Colonic mucosa (tissue), 4 donors: ENCODE measurements at regions not wholly inside any gene's neighbourhood (a gene's known extent, or its start where the extent isn't known, plus 50 kb on each side); places are given as distances from the start of the nearest gene placed in this dataset.

Source experiments
- DNase-seq: peaks from one replicate; pipeline ENCODE4 v3.0.0-alpha.2; 2020
- H3K27ac ChIP-seq: fragments of 200-600 bp; one replicate; pipeline ENCODE4 v1.8.0; 2021
- H3K27me3 ChIP-seq: fragments of 200-600 bp; one replicate; pipeline ENCODE4 v1.8.0; 2021
- H3K36me3 ChIP-seq: fragments of 200-600 bp; one replicate; pipeline ENCODE4 v1.8.0; 2021
- H3K4me1 ChIP-seq: fragments of 200-600 bp; one replicate; pipeline ENCODE4 v1.8.0; 2021; ENCODE audit warnings: mild to moderate bottlenecking
- H3K4me3 ChIP-seq: fragments of 200-600 bp; one replicate; pipeline ENCODE4 v1.8.0; 2021
- H3K9ac ChIP-seq, 2 donors: one replicate each; pipeline ENCODE4 v1.7.0; 2013; ENCODE audit warnings: control low read depth in 2 of 2, low read depth in 2 of 2, low read length in 2 of 2
- H3K9me3 ChIP-seq: fragments of 200-600 bp; one replicate; pipeline ENCODE4 v1.8.0; 2021
- intact Hi-C: fragments of 100-400 bp; cut with DNase I; formaldehyde crosslinking; loops from one replicate; pipeline ENCODE4 v1.14.1; 2022
- TF ChIP-seq, protein P1 (sequence below): fragments of 200-600 bp; IDR thresholded peaks from one replicate; pipeline ENCODE4 v1.8.0; 2022; ENCODE audit warnings: antibody characterized with exemption, mild to moderate bottlenecking
- donor health status: healthy.
- donor health status: DM: no; HTN: no; CAD: no.
- donor health status: DM: no; HTN: no; CAD: no.

GRCh38 chr2:175317751-175318150 is 136.2 kb upstream of the ATP5MC3 start:
- intact Hi-C loops: no loop called here
- TF ChIP-seq, protein P1, sequence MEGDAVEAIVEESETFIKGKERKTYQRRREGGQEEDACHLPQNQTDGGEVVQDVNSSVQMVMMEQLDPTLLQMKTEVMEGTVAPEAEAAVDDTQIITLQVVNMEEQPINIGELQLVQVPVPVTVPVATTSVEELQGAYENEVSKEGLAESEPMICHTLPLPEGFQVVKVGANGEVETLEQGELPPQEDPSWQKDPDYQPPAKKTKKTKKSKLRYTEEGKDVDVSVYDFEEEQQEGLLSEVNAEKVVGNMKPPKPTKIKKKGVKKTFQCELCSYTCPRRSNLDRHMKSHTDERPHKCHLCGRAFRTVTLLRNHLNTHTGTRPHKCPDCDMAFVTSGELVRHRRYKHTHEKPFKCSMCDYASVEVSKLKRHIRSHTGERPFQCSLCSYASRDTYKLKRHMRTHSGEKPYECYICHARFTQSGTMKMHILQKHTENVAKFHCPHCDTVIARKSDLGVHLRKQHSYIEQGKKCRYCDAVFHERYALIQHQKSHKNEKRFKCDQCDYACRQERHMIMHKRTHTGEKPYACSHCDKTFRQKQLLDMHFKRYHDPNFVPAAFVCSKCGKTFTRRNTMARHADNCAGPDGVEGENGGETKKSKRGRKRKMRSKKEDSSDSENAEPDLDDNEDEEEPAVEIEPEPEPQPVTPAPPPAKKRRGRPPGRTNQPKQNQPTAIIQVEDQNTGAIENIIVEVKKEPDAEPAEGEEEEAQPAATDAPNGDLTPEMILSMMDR: no peak

GRCh38 chr2:175312137-175312536 is 130.6 kb upstream of the ATP5MC3 start:
- Histone ChIP-seq H3K36me3 (no peaks in the 10 kb centered on the region), H3K4me3 (no peak overlapping the region), H3K9me3 (no peaks in the 10 kb centered on the region), H3K9ac (no peak overlapping the region), H3K27ac (no peak overlapping the region), H3K27me3 (no peaks in the 10 kb centered on the region), H3K4me1 (no peaks in the 10 kb centered on the region)
- intact Hi-C loops: no loop called here
- TF ChIP-seq, protein P1: no peak
- DNase-seq: no peak

More at GRCh38 chr2:175317751-175318150, 136.2 kb upstream of the ATP5MC3 start:
- Histone ChIP-seq H3K27me3 (no peaks in the 10 kb centered on the region), H3K9ac (no peak overlapping the region), H3K4me3 (no peak overlapping the region), H3K36me3 (no peaks in the 10 kb centered on the region), H3K27ac (no peak overlapping the region), H3K9me3 (no peaks in the 10 kb centered on the region), H3K4me1 (no peaks in the 10 kb centered on the region)
- DNase-seq: no peak

- no peaks in the 10 kb centered on the region for H3K9me3 ChIP-seq
- intact Hi-C loops: no loop called here
- H3K36me3 ChIP-seq: no peaks in the 10 kb centered on the region
- no peak overlapping the region for H3K9ac ChIP-seq
- H3K4me1 ChIP-seq: no peaks in the 10 kb centered on the region
- TF ChIP-seq, protein P1: no peak
- H3K27ac ChIP-seq: no peak overlapping the region
- H3K4me3 ChIP-seq: no peak overlapping the region
- DNase-seq: no peak
- H3K27me3 ChIP-seq: no peaks in the 10 kb centered on the region
These were observed 129.4 kb upstream of the ATP5MC3 start for GRCh38 chr2:175310813-175311504.

DNA sequence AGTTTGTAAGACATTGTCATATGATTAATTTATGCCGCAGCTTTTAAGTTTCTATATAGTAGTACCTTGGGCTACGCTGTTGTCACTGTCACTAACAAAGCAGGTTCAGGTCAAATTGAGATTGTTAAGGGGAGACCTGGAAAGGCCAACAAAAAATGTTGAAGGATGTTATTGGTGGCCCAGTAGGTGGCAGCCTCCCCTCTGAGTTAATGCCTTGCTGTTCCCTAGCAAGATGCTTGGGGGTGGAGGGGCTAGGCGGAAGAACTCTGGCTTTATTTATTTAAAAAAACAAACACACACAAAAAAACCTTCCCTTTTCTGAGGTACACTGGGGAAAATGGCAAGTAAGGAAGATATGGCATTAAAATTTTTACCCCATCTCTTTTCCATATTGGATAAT is 128.3 kb upstream of the ATP5MC3 start:
- H3K36me3 ChIP-seq: no peaks in the 10 kb centered on the region
- no peak overlapping the region for H3K27ac ChIP-seq
- no peaks in the 10 kb centered on the region for H3K27me3 ChIP-seq
- TF ChIP-seq, protein P1: peak; percentile 5
- no peak for DNase-seq
- intact Hi-C loops: no loop called here
- no peak overlapping the region for H3K9ac ChIP-seq
- no peaks in the 10 kb centered on the region for H3K9me3 ChIP-seq
- no peak overlapping the region for H3K4me3 ChIP-seq
- H3K4me1 ChIP-seq: no peaks in the 10 kb centered on the region

DNA sequence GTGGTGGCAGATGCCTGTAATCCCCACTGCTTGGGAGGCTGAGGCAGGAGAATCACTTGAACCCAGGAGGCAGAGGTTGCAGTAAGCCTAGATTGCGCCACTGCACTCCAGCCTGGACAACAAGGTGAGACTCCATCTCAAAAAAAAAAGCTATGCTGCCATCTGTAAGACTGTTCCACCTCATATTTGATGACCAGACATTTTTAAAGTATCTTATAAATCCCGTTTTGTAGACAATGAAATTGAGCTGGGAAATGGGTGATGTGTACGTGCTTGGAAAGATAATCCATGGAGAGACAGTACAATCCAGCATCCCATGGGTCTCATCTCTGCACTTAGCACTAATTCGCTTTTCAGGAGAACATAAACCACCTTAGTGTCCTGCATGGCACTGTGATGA is 126.5 kb upstream of the ATP5MC3 start:
- no peak for DNase-seq
- intact Hi-C loops: no loop called here
- no peak overlapping the region for H3K27ac ChIP-seq
- no peaks in the 10 kb centered on the region for H3K36me3 ChIP-seq
- TF ChIP-seq, protein P1: no peak
- H3K27me3 ChIP-seq: no peaks in the 10 kb centered on the region
- H3K9me3 ChIP-seq: no peaks in the 10 kb centered on the region
- no peak overlapping the region for H3K9ac ChIP-seq
- H3K4me1 ChIP-seq: no peaks in the 10 kb centered on the region
- no peak overlapping the region for H3K4me3 ChIP-seq
